Suppressor macrophage (primary cell): ENCODE measurements at regions not wholly inside any gene's neighbourhood (a gene's known extent, or its start where the extent isn't known, plus 50 kb on each side); places are given as distances from the start of the nearest gene placed in this dataset.

Experiments used
- DNase-seq, 4 experiments: peaks; one replicate each; pipeline ENCODE4 v3.0.0-alpha.2; 2020 to 2022

DNA sequence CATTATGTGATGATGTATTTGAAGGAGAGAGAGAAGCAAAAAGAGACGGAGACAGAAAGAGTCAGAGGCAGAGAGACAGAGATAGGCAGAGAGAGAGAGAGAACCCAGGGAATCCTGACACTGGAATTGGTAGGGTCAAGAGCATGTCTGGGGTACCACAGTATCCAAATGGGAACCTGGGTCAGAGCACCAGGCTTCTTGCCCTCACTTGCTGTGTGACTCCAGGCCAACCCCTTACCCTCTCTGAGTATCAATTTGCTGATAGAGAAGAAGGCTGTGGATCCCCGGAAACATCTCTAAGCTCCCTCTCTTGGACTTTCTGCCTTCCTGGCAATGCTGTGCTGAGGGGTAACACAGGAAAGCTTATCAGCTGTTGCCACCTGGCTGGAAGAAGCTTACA lies 385.3 kb upstream of the SULF2 start:
- no peak for DNase-seq

DNA sequence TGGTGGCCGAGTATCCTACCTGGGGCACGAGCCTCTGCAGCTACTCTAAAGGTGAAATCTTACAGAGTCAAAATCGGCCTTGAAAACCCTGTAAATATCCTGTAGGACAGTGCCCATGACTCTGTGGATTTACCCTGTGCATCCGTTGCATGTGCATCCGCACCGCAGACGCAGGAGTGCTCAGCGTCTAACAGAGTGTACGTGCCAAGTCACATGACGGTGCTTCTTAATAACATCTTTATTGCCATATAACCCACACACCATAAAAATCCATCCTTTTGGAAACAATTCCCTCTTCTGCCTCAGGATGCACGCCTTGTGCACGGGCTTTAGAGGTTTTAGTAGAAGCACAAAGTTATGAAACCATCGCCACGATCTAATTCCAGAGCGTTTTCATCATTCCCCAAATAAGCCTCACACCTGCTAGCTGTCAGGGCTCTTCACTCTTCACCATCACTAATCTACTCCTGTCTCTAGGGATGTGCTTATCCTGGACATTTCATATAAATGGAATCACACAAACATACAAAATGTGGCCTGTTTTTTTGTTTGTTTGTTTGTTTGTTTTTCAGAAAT lies 384.5 kb upstream of the SULF2 start:
- no peak for DNase-seq

DNA sequence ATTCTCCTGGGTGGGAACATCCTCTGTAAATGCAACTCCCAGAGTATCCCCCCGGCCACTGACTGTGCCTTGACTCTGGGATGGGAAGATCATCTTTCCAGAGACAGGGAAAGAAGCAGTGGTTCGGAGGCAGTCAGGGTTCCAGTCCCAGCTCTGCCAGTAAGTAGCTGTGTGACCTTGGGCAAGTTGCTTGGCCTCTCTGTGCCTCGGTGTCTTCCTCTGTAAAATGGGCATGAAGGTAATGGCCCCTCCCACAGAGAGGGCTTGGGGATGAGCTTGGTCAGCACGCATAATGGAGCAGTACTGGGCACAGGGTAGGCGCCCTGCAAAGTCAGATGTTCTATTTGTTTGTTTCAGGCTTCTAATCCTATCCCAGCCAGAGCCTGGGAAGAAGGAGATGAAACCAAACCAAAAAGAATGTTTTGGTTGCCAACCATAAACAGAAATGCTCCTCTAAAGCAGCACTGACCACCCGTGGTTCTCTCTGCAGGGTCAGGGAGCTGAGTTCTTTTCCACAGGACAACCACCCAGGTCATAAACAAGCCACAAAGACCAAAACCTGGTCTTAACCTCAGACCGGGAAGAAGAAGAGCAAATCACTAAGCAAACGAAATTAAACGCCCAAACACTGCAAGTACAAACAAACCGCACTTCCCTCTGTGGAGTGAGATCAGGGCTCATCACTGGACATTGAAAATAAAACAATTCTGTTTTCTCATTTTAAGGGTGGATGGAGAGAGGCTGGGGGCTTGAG lies 381.0 kb upstream of the SULF2 start:
- DNase-seq = no peak

DNA sequence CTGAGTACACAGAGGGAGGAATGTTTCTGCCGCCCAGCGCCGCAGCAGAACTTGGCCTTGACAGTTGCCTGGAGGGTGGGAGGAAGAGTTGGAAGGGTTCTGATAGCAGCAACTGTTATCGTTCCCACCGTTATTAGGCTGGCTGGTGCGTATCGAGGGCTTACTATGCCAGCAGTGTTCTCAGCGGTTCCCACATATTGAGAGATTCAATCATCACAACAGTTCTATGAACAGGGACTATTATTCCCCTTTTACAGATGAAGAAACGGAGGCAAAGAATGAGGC lies 380.1 kb upstream of the SULF2 start:
- no peak for DNase-seq

DNA sequence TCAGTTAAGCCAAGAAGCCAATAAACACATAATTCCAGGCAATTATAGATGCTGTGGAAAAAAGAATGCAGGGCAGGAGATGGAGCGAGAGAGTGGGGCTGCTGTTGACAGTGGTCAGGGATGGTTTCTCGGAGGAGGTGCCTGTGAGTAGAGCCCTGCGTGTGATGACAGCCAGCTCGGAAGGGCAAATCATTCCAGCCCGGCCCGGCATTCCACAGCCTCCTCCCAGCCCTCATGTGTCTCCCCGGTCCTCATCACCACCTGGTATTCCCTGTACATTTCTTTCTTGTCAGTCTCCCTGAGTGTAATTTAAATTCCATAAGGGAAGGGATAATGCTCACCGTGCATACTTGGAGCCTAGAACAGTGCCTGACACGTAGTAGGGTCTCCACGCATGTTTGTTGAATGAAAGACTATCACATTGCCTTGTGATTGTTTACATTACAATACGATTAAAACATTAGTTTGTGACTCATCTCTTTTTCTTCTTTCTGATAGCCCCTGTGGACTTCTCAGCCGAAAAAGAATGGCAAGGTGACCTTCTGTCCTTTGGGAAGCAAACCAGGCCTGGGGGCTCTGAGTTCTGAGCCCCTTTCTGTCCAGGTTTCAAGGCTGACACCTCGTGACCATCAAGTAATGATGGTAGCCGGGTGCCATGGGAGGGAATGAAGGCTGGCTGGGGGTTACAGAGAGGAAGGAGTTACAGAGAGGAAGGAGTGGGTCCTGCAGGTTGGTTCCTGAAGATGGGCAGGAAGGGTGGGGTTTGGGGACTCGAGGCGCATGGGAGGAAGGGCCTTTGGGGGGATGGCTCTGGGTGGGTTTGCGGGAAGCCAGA lies 379.5 kb upstream of the SULF2 start:
- DNase-seq = no peak

DNA sequence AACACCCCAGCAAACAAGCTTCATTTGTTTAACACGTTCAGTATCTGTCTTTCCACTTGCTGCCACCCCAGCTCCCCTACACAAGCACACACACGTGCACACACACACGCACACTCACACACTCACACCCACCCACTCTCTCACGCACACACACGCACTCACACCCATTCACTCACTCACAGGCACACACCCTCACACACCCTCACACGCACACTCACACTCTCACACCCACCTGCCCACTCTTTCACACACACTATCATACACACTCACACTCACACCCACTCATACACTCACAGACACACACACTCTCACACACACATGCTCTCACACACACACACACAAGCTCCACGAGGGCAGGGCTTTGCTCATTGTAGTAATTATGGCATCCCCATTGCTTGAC lies 378.8 kb upstream of the SULF2 start:
- no peak for DNase-seq

DNA sequence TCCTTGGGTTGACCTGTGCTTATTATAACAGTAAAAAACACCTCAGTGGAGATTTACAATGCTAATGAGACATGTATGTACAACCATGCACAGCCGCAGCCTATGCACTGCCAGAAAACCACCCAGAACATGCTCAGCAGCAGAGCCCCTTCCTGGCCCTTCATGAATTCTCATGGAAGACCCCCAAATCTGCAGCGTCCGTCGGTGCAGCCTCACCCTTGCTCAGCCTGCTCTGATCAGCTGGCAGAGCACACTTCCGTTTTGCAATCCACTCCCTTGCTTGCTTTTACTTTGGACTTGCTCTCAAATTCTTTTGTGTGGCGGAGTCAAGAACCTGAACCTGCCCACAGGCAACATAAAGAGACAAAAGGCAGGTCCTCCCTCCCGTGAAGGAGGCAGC lies 378.2 kb upstream of the SULF2 start:
- no peak for DNase-seq

DNA sequence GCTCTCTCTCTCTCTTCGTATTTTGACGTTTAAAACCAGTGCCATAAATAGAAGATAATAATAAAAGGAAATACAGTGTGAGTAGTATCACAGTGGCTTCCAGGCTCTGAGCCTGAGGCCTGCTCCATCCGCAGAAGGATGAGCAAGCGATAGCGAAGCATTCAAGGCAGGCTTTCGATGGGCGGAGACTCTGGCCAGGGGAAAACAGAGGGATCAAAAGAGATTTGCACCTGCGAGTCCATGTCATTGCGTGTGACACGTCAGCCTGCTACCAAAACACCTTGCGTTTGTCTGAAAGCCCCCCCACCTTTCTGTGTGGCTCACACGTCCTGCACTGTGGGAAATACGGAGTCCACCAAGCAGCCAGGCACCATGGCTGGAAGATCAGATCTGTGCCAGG lies 377.3 kb upstream of the SULF2 start:
- no peak for DNase-seq

DNA sequence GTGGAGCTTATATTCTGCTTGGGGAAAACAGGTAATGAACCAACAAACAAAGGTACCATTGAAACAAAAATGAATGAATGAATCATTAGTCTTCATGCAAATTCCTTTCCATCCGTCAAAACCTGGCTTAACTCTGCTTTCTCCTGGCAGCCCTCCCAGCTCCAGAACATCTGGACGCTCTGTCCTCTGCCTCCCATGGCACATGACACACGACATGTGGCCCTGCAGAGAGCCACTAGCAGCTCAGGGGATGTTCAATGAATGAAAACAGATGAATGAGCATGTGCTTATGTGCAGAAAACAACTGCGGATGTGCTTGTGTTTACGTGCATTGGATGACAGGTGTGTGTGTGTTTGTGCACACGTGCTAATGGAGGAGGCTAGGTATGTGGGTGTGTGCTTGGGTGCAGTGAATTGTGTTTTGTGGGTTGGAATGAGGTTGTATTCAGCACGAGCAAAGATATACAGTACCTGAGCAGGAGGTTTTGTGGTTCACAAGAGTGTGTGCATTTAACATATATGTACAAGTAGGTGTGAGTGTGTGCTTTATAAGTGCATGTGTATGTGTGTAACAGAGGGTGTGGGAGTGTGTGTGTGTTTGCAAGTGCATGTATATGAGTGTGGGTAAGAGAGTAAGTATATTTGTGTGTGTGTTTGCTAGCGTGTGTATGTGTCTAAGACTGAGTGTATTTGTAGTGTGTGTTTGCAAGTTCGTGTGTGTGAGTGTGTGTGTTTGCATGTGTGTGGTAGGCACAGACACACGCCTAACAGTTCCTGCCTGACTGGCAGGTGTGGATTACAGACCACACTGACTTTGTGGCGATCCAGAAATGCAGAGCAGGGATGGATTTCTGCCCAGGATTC lies 374.1 kb upstream of the SULF2 start:
- no peak for DNase-seq

DNA sequence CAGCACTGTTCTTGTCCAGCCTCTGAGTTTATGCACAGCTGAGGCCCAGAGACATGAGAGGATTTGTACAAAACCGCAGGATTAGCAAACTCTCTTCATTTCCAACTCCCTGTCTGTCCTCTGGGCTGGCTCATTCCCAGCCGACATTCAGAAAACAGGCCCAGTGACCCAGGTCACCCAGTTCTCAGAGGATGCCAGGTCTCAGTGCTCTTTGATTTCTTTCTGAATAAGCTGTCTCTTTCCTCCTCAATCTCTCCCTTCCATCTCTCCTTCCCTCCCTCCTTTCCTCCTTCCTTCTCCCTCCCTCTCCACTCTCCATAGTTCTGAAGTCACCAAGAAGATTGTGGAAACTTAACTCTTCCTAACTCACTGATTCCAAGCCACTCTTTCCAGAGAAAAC lies 372.7 kb upstream of the SULF2 start:
- DNase-seq = no peak

DNA sequence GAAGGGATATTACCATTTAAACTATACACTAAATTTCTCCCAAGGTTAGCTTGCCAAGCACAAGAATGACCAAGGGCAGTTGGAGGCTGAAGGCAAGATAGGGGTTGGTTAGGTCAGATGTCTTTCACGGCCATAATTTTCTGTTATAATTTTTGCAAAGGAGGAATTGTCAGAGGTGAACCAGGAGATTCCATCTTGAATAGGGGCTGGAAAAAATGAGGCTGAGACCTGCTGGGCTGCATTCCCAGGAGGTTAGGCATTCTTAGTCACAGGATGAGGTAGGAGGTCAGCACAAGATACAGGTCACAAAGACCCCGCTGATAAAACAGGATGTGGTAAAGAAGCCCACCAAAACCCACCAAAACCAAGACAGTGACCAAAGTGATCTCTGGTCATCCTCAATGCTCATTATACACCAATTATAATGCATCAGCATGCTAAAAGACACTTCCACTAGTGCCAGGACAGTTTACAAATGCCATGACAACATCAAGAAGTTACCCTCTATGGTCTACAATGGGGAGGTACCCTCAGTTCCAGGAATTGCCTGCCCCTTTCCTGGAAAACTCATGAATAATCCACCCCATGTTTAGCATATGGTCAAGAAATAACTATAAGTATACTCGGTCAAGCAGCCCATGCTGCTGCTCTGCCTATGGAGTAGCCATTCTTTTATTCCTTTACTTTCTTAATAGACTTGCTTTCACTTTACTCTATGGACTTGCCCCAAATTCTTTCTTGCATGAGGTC lies 371.8 kb upstream of the SULF2 start:
- no peak for DNase-seq

DNA sequence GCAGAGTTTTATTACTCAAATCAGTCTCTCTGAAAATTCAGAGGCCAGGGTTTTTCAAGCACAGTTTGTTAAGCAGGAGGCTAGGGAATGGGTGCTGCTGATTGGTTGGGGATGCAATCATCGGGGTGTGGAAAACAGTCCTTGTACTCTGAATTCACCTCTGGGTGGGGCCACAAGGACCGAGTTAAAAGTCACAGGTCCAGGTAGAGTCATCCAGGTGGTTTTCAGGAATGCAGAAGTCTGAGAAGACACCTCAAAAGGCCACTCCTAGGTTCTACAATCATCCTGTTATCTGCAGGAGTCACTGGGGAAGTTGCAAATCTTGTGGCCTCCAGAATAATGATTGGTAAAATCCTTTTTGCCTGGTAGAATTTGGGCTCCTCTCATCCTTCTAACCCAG lies 371.2 kb upstream of the SULF2 start:
- no peak for DNase-seq

DNA sequence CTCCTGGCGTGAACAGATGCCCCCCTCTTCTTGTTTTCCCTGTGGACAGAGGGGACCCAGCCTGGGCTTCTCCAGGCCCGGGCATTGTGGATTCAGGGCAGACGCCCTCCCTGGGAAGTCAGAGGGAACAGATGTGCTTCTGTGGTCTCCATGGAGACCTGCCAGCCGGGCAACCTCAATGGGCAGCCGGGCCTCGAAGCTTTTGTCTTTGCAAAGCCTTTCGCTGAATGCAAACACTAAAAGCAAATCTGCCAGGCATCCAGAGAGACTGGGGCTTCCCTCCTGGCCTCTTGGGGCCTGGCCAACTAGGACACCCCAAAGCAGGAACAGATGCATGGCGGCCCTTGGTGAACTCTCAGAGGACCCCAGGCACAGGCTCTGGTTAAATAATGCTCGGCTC lies 370.0 kb upstream of the SULF2 start:
- no peak for DNase-seq

DNA sequence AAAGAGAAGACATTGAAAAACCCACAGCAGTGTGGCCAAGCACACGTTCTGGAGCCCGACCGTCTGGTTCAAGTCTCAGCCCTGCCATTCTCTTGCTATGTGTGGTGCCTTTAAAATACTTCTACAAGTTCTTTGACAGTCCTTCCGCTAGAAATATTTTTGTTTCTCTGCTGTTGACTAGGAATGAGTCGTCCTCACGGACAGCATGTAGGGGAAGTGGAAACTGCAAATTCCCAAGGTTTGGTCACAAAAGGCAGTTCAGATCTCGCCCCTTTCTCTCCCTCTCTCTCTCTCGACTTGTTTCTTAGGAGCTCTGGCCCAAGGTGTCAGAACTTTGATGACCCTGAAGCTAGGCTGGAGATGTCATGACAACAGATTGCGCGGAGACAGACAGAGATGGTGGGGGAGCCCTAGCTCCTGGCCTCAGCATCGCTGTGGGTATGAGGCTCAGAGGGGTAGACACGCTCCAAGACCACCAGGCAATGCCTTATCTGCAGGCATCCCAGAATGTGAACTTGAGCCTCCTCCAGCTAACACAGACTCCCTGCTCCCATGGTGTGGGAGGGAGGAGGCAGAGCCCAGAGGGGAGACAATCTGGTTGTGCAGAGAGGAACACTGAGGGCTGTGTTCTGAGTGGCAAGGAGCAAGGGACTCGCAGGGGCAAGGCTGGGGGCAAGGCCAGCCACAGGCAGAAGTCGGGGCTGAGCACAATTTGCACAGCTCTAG lies 368.9 kb upstream of the SULF2 start:
- DNase-seq = no peak

DNA sequence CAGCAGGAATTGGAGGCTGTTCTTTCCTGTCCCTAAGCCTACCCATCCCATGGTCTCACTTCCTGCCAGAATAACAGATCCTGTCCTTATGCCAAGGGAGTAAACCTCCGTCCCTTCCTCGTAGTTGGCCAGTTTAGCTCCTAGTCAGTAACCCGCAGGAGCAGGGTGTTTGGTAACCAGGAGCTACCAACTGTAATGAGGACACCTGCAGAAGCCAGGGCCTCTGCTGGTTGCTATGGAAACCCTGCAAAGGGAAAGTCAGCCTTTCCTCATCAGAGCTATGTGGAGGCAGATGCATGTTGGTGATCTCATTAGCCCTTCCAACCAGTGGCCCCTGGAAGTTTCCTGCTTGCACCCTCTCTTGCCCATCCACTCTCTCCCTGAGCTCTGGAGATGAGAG lies 368.2 kb upstream of the SULF2 start:
- DNase-seq = no peak

DNA sequence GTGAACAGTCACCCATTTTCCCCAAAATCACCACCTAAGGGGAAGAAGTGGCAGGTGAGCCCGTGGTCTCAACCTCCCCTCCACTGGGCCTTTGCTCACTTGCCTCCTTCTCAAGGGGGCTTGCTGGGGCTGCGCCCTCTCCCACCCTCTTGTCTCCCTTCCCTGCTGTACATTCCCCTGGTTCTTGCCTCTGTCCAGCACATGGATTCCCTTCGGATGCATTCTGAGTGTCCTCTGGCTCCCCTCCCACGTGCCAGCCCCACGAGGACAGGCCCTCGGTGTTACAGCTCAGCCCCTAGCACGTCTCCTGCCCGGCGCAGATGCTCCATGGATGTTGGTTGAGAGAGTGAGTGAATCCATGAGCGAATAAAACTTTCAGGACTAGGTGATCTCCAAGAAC lies 367.8 kb upstream of the SULF2 start:
- no peak for DNase-seq

DNA sequence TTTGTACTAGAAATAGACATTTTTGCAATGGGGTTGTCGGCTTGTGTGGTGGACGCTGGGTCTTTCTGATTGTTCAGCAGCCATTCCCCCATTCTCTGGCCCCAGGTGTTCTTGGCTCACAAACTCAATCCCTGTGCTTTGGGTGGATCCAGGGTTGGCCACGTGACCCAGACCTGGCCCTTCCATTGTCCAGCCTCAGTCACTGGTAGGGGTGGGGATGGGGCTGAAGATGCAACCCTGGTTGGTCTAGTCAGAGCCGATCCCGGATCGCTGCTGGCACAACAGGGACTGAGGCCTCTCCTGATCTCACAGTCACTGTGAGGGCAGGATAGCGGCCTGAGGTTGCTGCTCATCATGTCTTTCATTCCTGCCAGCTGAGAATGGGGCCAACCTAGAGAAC lies 365.3 kb upstream of the SULF2 start:
- DNase-seq = no peak

DNA sequence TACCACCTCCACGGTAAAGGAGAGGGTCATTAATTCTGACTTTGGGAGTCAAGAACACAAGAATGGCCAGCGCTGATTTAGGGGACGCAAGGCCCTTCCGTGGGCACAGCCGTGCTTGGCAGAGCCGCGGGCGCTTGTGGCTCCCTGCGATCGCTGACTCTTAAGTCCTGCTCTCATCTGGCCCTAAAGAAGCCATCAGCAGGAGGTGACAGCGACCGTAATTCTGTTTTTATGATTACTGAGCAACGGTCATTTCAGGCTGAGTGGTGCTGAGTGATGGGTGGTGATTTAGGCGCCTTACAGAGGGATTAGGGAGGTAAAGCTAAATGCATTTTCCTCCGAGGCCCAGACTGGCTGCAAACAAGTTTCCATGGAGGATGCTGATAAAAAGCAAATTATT lies 364.6 kb upstream of the SULF2 start:
- DNase-seq = no peak

DNA sequence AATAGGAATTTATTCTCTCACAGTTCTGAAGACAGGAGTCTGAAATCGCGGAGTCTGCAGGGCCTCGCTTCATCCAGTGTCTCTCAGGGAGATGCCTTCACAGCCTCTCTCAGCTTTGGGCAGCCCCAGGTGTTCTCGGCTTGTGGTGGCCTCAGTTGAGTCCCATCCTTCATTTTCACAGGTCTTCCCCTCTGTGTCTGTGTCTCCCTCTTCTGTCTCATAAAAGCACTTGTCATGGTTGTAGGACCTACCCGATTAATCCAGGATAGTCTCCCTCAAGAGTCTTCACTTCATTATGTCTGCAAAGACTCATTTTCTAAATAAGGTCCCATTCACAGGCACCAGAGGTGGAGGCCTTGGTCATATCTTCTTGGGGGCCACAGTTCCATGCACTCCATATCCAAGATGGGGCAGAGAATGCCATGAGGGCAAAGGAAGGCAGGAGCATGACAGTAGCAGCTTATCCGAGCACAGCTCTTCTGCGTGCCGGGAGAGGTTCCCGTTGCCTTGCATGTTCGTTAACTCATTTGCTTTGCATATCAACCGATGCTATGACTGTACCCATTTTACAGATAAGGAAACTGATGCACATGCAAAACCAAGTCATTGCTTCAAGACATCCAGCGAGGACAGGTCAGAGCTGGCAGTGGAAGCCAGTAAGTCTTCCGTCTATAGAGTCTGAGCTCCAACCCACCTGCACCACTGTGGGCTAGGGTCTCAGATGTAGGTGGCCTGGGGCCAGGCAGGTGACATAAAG lies 363.8 kb upstream of the SULF2 start:
- no peak for DNase-seq

DNA sequence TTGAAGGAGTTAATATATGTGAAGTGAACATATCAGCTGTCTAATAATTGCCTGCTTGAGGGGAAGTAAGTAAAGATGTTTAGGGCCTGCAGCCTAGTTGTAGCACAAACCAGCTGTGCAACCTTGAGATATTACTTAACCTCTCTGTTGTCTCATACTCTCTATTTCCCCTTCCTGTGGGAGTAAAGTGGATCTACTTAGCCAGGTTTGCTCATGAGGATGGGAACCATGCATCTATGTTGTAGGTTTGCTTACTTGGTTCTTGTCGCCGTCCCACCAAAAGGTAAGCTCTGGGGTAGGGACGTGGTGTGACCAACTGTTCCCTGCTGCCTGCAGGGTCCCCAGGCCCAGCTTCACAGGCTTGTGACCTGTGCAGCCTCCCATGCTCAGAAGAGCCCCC lies 362.7 kb upstream of the SULF2 start:
- no peak for DNase-seq

DNA sequence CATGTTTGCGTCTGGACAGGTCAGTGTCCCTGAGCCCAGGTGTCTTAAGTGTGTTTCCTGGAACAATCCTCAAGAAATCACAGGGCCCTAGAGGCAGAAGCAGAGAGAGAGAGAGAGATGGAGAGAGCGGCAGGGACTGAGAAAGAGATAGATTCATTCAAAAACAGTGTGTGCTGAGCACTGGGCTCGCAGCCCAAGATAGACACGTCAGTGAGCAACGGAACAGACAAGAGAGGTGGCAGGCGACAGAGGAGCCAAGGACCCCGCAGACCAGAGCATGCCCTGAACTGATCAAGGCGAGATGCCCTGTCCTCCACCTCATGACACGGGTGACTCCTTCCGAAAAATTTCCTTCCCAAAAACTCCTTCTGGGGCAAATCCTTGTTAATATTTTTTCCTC lies 362.0 kb upstream of the SULF2 start:
- DNase-seq = no peak
